IMR-90 (cell line): ENCODE measurements at regions not wholly inside any gene's neighbourhood (a gene's known extent, or its start where the extent isn't known, plus 50 kb on each side); places are given as distances from the start of the nearest gene placed in this dataset.

Experiments
- ATAC-seq: fragments of 200-7000 bp; cut with Tn5 transposase; 2 replicates; pipeline ENCODE4 v1.9.1; 2020; ENCODE audit warnings: low read depth, mild to moderate bottlenecking, moderate library complexity
- BruUV-seq: library from RNA; stranded (reverse); fragments of 400-500 nt; replicated peaks from 2 replicates; lab custom pipeline; 2021; lab: Mats Ljungman, UMichigan
- CTCF ChIA-PET: fragments of 300-600 bp; formaldehyde crosslinking; extraction: SDS; loops from one replicate; lab custom pipeline; 2021; ENCODE audit warnings: antibody characterized with exemption; lab: Yijun Ruan, JAX
- POLR2A ChIA-PET: fragments of 300-600 bp; sonication (Branson Sonifier 250); formaldehyde crosslinking; loops from one replicate; lab custom pipeline; 2022; ENCODE audit warnings: antibody characterized with exemption; ENCODE audit not compliant: unreplicated experiment; lab: Charles Lee
- DNase-seq: peaks from one replicate; pipeline ENCODE4 v3.0.0; 2013
- H2AFZ ChIP-seq: replicated peaks from 2 replicates; pipeline ENCODE3; 2013; ENCODE audit warnings: low read length, mild to moderate bottlenecking; ENCODE audit not compliant: poor library complexity
- H2AK5ac ChIP-seq: 2 replicates; pipeline ENCODE4 v1.6.1; 2013; ENCODE audit warnings: low read depth, low read length, inconsistent platforms
- H2AK9ac ChIP-seq: replicated peaks from 2 replicates; pipeline ENCODE3; 2013; ENCODE audit warnings: mild to moderate bottlenecking, low read depth, low read length, moderate library complexity; ENCODE audit not compliant: poor library complexity
- H2BK120ac ChIP-seq: 2 replicates; pipeline ENCODE4 v1.6.1; 2013; ENCODE audit warnings: low read depth, low read length, inconsistent platforms
- H2BK15ac ChIP-seq: 3 replicates; pipeline ENCODE4 v1.6.1; 2013; ENCODE audit warnings: low read depth, low read length, inconsistent platforms
- H2BK20ac ChIP-seq: 2 replicates; pipeline ENCODE4 v1.6.1; 2013; ENCODE audit warnings: low read depth, mild to moderate bottlenecking, inconsistent platforms, low read length, moderate library complexity
- H2BK5ac ChIP-seq: 2 replicates; pipeline ENCODE4 v1.6.1; 2013; ENCODE audit warnings: mild to moderate bottlenecking, low read depth, low read length, inconsistent platforms; ENCODE audit not compliant: poor library complexity, severe bottlenecking
- H3K14ac ChIP-seq: replicated peaks from 2 replicates; pipeline ENCODE4 v1.6.1; 2013; ENCODE audit warnings: low read depth, low read length, inconsistent platforms
- H3K18ac ChIP-seq: 2 replicates; pipeline ENCODE4 v1.6.1; 2013; ENCODE audit warnings: low read depth, low read length, control low read depth
- H3K23ac ChIP-seq: 2 replicates; pipeline ENCODE4 v1.6.1; 2013; ENCODE audit warnings: low read depth, low read length, inconsistent platforms
- H3K27ac ChIP-seq: 2 replicates; pipeline ENCODE4 v1.5.1; 2013; ENCODE audit warnings: mild to moderate bottlenecking, control low read depth, low read length; ENCODE audit not compliant: insufficient read depth
- H3K27me3 ChIP-seq: 2 replicates; pipeline ENCODE4 v1.6.1; 2013; ENCODE audit warnings: low read length; ENCODE audit not compliant: control insufficient read depth, insufficient read depth
- H3K36me3 ChIP-seq: 2 replicates; pipeline ENCODE4 v1.6.1; 2013; ENCODE audit warnings: low read length, mixed read lengths; ENCODE audit not compliant: control insufficient read depth, insufficient read depth
- H3K4ac ChIP-seq: 2 replicates; pipeline ENCODE4 v1.6.1; 2013; ENCODE audit warnings: low read depth, low read length, inconsistent platforms
- H3K4me1 ChIP-seq: 2 replicates; pipeline ENCODE4 v1.6.1; 2013; ENCODE audit warnings: low read length, mixed read lengths; ENCODE audit not compliant: control insufficient read depth, insufficient read depth
- H3K4me2 ChIP-seq: 2 replicates; pipeline ENCODE4 v1.6.1; 2013; ENCODE audit warnings: low read depth, mild to moderate bottlenecking, control low read depth, low read length, moderate library complexity
- H3K4me3 ChIP-seq: 2 replicates; pipeline ENCODE4 v1.5.1; 2013; ENCODE audit warnings: low read depth, mild to moderate bottlenecking, control low read depth, low read length, moderate library complexity; ENCODE audit not compliant: insufficient read depth
- H3K56ac ChIP-seq: 2 replicates; pipeline ENCODE4 v1.6.1; 2013; ENCODE audit warnings: low read length, inconsistent platforms; ENCODE audit not compliant: insufficient read depth; ENCODE audit errors: extremely low read depth
- H3K79me1 ChIP-seq, 2 experiments: 2 replicates each; pipeline ENCODE4 v1.6.1; 2013; ENCODE audit warnings: low read length in 2 of 2, inconsistent platforms in 1 of 2, low read depth in 1 of 2
- H3K9ac ChIP-seq: 2 replicates; pipeline ENCODE4 v1.6.1; 2013; ENCODE audit warnings: low read depth, low read length, control low read depth
- H3K9me1 ChIP-seq: 2 replicates; pipeline ENCODE4 v1.6.1; 2013; ENCODE audit warnings: low read length, inconsistent platforms; ENCODE audit not compliant: insufficient read depth
- H3K9me3 ChIP-seq: 2 replicates; pipeline ENCODE4 v1.6.1; 2013; ENCODE audit warnings: low read length; ENCODE audit not compliant: control insufficient read depth, insufficient read depth
- H4K20me1 ChIP-seq: 2 replicates; pipeline ENCODE4 v1.6.1; 2013; ENCODE audit warnings: low read length, inconsistent platforms; ENCODE audit not compliant: insufficient read depth
- H4K5ac ChIP-seq: 2 replicates; pipeline ENCODE4 v1.6.1; 2013; ENCODE audit warnings: mild to moderate bottlenecking, low read depth, low read length, control low read depth
- H4K8ac ChIP-seq, 2 experiments: 2 replicates each; pipeline ENCODE4 v1.6.1; 2013; ENCODE audit warnings: low read depth in 2 of 2, low read length in 2 of 2, control low read depth in 1 of 2, inconsistent platforms in 1 of 2
- H4K91ac ChIP-seq: 2 replicates; pipeline ENCODE4 v1.6.1; 2013; ENCODE audit warnings: low read depth, low read length, inconsistent platforms; ENCODE audit not compliant: insufficient read depth
- CHD1 ChIP-seq: IDR thresholded peaks from 2 replicates; pipeline ENCODE4 v1.6.1; 2012; ENCODE audit warnings: low read depth, low read length, improper control_type of control experiment
- FOS ChIP-seq: fragments of 150-350 bp; IDR thresholded peaks from 2 replicates; pipeline ENCODE4 v1.6.1; 2016; ENCODE audit warnings: low read depth, low read length
- MAZ ChIP-seq: IDR thresholded peaks from 2 replicates; pipeline ENCODE4 v1.6.1; 2012; ENCODE audit warnings: low read depth, mild to moderate bottlenecking, low read length, improper control_type of control experiment, moderate library complexity, borderline replicate concordance
- MXI1 ChIP-seq: IDR thresholded peaks from 2 replicates; pipeline ENCODE4 v1.6.1; 2012; ENCODE audit warnings: low read depth, mild to moderate bottlenecking, low read length, moderate library complexity, borderline replicate concordance
- NFE2L2 ChIP-seq: fragments of 150-350 bp; IDR thresholded peaks from 2 replicates; pipeline ENCODE4 v1.6.1; 2016; ENCODE audit warnings: low read depth, mild to moderate bottlenecking, low read length
- RAD21 ChIP-seq: IDR thresholded peaks from 2 replicates; pipeline ENCODE4 v1.6.1; 2012; ENCODE audit warnings: low read length, improper control_type of control experiment
- RFX5 ChIP-seq: IDR thresholded peaks from 2 replicates; pipeline ENCODE4 v1.8.0; 2012; ENCODE audit warnings: low read depth, mild to moderate bottlenecking, low read length, moderate library complexity
- SMC3 ChIP-seq: fragments of 150-350 bp; IDR thresholded peaks from 2 replicates; pipeline ENCODE4 v1.6.1; 2016; ENCODE audit warnings: low read depth, mild to moderate bottlenecking, antibody characterized with exemption, low read length, moderate library complexity
- WGBS, 2 experiments: methylation state at CpG; one replicate each; pipeline versions ENCODE4 v1.1.5 to v1.1.7; 2013; ENCODE audit warnings: missing lambda C conversion rate in 2 of 2; ENCODE audit not compliant: insufficient read length in 1 of 2; ENCODE audit errors: extremely low coverage in 2 of 2; 5-methylcytosine and 5-hydroxymethylcytosine counted together
- dilution Hi-C: fragments of 300-500 bp; cut with HindIII; formaldehyde crosslinking; loops from one replicate; pipeline ENCODE4 v1.14.3; 2018; ENCODE audit warnings: low sequenced_read_pairs; ENCODE audit not compliant: unreplicated experiment
- in situ Hi-C: fragments of 300-500 bp; cut with MboI; formaldehyde crosslinking; loops from 3 replicates; pipeline ENCODE4 v1.14.3; 2019; ENCODE audit warnings: low sequenced_read_pairs, inconsistent platforms, mixed read lengths
- intact Hi-C: fragments of 100-400 bp; cut with micrococcal nuclease; formaldehyde crosslinking; loops from 2 replicates; pipeline ENCODE4 v1.10.0; 2022
- TF ChIP-seq, protein P1 (sequence below): fragments of 150-350 bp; IDR thresholded peaks from 2 replicates; pipeline ENCODE4 v1.6.1; 2016; ENCODE audit warnings: low read depth, mild to moderate bottlenecking, low read length, moderate library complexity, borderline replicate concordance

DNA sequence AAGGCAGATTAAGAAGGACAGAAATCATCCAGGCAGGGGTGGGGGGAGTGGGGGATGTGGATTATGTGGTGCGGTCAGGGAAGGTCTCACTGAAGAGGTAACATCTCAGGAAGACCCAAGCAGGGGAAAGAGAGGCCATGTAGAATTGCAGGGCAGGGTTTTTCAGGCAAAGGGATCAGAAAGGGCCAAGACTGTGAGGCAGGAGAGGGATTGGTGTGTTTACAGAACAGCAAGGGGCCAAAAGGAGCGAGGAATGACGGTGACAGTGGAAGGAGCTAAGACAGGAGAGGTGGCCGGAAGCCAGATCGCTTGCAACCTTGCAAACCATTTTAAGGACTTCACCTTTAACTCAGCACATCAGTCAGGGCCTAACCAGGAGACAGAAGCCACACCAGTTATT lies 535.4 kb upstream of the JARID2 start:
- H3K56ac ChIP-seq, result no peak overlapping the region
- ChIA-PET CTCF (interaction anchor here (1.0 to 1.7 kb wide), 2 partner anchors 11 to 30 kb away, joined by 5 to 6 read pairs; no protein-coding TSS in a partner anchor), POLR2A (no interaction called here)
- H2BK20ac ChIP-seq, result peak overlapping the region; percentile 95; the same call in 1 of the 2 replicates
- H4K91ac ChIP-seq, result peak overlapping the region; percentile 78
- peaks cover 19% of the 10 kb centered on the region for H3K9me1 ChIP-seq
- no peak overlapping the region for H3K4me3 ChIP-seq
- WGBS, 2 experiments, result 100% methylated on average over 1 of the region's 5 CpGs; no CpG with 5 or more reads in 1 of the 2 experiments
- H3K23ac ChIP-seq, result 0 out of 2 replicates have a peak overlapping the region, but pooled peaks have one; percentile 64
- H2AK9ac ChIP-seq, result no peak overlapping the region
- H3K4me1 ChIP-seq, result peaks cover 20% of the 10 kb centered on the region
- in situ Hi-C loops (no loop called here), dilution Hi-C loops (no loop called here), intact Hi-C loops (loop anchor here (2.0 kb wide), 2 partner anchors 534 to 780 kb away; no protein-coding TSS in a partner anchor)
- H3K9ac ChIP-seq, result no peak overlapping the region
- H3K36me3 ChIP-seq, result no peaks in the 10 kb centered on the region
- H4K5ac ChIP-seq, result peak overlapping the region; percentile 49
- H4K8ac ChIP-seq, result peak overlapping the region; percentile 32 to 76
- DNase-seq (no peak), ATAC-seq (no peak)
- H3K27me3 ChIP-seq, result no peaks in the 10 kb centered on the region
- no peak overlapping the region for H3K4me2 ChIP-seq
- TF ChIP-seq RFX5, result no peak
- TF ChIP-seq RAD21, result no peak
- no peak for TF ChIP-seq SMC3
- TF ChIP-seq, protein P1, sequence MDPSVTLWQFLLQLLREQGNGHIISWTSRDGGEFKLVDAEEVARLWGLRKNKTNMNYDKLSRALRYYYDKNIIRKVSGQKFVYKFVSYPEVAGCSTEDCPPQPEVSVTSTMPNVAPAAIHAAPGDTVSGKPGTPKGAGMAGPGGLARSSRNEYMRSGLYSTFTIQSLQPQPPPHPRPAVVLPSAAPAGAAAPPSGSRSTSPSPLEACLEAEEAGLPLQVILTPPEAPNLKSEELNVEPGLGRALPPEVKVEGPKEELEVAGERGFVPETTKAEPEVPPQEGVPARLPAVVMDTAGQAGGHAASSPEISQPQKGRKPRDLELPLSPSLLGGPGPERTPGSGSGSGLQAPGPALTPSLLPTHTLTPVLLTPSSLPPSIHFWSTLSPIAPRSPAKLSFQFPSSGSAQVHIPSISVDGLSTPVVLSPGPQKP, result no peak
- no peak for TF ChIP-seq CHD1
- TF ChIP-seq FOS, result no peak
- TF ChIP-seq MAZ, result no peak
- no peak for TF ChIP-seq NFE2L2
- no peak for TF ChIP-seq MXI1
- H3K4ac ChIP-seq, result peak overlapping the region; percentile 86
- no TSS peak for BruUV-seq
- H2BK5ac ChIP-seq, result peak overlapping the region; percentile 70
- H3K14ac ChIP-seq, result peak overlapping the region; percentile 35
- peak overlapping the region; percentile 96 for H2BK15ac ChIP-seq
- H4K20me1 ChIP-seq, result no peaks in the 10 kb centered on the region
- H3K79me1 ChIP-seq, result no peaks in the 10 kb centered on the region; a peak in 1 of 4 replicates
- H3K18ac ChIP-seq, result peak overlapping the region; percentile 78
- H3K27ac ChIP-seq, result peak overlapping the region; percentile 44
- peak overlapping the region; percentile 92 for H2BK120ac ChIP-seq
- H2AK5ac ChIP-seq, result peak overlapping the region; percentile 92
- peak overlapping the region; percentile 39 for H2AFZ ChIP-seq
- H3K9me3 ChIP-seq, result no peaks in the 10 kb centered on the region
